Left ventricle myocardium inferior (tissue), 1 donor: ENCODE measurements at regions not wholly inside any gene's neighbourhood (a gene's known extent, or its start where the extent isn't known, plus 50 kb on each side); places are given as distances from the start of the nearest gene placed in this dataset.

Source experiments
- DNase-seq: peaks from one replicate; pipeline ENCODE4 v3.0.0-alpha.2; 2020
- H3K27ac ChIP-seq: fragments of 200-600 bp; replicated peaks from 2 replicates; pipeline ENCODE4 v1.8.0; 2021
- H3K27me3 ChIP-seq: fragments of 200-600 bp; 2 replicates; pipeline ENCODE4 v1.8.0; 2021; ENCODE audit warnings: low read depth
- H3K36me3 ChIP-seq: fragments of 200-600 bp; 2 replicates; pipeline ENCODE4 v1.8.0; 2021
- H3K4me1 ChIP-seq: fragments of 200-600 bp; 2 replicates; pipeline ENCODE4 v1.8.0; 2021
- H3K4me3 ChIP-seq: fragments of 200-600 bp; 2 replicates; pipeline ENCODE4 v1.8.0; 2021; ENCODE audit warnings: mild to moderate bottlenecking, moderate library complexity
- H3K9me3 ChIP-seq: fragments of 200-600 bp; replicated peaks from 2 replicates; pipeline ENCODE4 v1.8.0; 2021
- intact Hi-C: fragments of 100-400 bp; cut with micrococcal nuclease; formaldehyde crosslinking; loops from one replicate; pipeline ENCODE4 v1.11.0; 2022
- TF ChIP-seq, protein P1 (sequence below): fragments of 200-600 bp; IDR thresholded peaks from 2 replicates; pipeline ENCODE4 v1.8.0; 2021; ENCODE audit warnings: antibody characterized with exemption, mild to moderate bottlenecking, borderline replicate concordance
- donor health status: DM: no; HTN: yes; CAD: no; lungs with severe emphysema.

DNA sequence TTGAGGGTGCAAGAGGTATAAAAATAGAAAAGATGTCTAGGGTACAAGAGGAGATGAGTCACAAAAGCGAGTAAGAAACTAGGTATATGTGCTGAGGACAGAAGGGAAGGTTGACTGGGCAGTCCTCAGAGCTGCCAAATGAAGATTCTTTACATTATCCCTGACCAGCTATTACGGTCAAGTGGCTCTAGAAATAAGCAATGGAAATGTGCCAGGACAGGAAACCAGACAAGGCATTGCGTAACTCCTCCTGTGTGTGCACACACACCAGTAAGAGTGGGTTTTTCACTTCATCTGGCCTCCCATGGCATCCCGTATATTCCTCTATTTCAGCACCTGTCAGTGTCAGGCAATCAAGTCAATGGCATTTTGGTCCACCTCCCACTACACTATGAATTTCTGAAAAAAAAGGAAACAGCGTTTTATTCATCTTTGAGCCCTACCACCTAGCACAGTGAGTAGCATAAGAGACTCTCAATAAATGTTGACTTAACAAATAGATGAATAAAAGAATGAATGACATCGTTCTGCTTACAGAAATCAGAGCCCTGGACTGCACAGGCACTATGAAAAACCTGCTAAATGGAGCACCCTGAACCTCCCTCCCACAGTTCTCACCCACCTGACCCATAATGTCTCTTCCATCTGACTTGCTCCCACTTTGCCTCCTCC is 62.6 kb upstream of the KLF3 start:
- H3K4me3 ChIP-seq, result no peak overlapping the region
- peaks cover 16% of the 10 kb centered on the region for H3K4me1 ChIP-seq
- TF ChIP-seq, protein P1, sequence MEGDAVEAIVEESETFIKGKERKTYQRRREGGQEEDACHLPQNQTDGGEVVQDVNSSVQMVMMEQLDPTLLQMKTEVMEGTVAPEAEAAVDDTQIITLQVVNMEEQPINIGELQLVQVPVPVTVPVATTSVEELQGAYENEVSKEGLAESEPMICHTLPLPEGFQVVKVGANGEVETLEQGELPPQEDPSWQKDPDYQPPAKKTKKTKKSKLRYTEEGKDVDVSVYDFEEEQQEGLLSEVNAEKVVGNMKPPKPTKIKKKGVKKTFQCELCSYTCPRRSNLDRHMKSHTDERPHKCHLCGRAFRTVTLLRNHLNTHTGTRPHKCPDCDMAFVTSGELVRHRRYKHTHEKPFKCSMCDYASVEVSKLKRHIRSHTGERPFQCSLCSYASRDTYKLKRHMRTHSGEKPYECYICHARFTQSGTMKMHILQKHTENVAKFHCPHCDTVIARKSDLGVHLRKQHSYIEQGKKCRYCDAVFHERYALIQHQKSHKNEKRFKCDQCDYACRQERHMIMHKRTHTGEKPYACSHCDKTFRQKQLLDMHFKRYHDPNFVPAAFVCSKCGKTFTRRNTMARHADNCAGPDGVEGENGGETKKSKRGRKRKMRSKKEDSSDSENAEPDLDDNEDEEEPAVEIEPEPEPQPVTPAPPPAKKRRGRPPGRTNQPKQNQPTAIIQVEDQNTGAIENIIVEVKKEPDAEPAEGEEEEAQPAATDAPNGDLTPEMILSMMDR, result no peak
- DNase-seq, result no peak
- intact Hi-C loops, result no loop called here
- no peak overlapping the region for H3K27ac ChIP-seq
- no peaks in the 10 kb centered on the region for H3K36me3 ChIP-seq
- H3K9me3 ChIP-seq, result no peaks in the 10 kb centered on the region
- no peaks in the 10 kb centered on the region for H3K27me3 ChIP-seq

DNA sequence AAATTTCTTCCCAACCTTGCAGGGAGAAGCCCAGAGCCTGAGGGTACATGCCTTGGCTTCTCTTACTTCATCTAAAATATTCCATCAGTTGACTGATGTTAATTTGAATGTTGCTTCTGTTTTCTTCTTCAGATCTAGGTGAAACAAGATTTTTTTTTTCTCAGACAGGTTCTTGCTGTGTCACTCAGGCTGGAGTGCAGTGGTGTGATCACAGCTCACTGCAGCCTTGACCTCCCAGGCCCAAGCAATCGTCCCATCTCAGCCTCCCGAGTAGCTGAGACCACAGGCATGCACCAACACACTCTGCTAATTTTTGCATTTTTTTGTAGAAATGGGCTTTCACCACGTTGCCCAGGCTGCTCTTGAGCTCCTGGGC is 62.1 kb upstream of the KLF3 start:
- Histone ChIP-seq H3K27me3 (no peaks in the 10 kb centered on the region), H3K9me3 (no peaks in the 10 kb centered on the region), H3K27ac (no peak overlapping the region), H3K36me3 (no peaks in the 10 kb centered on the region), H3K4me1 (peaks cover 19% of the 10 kb centered on the region), H3K4me3 (no peak overlapping the region)
- intact Hi-C loops, result no loop called here
- no peak for DNase-seq
- TF ChIP-seq, protein P1, result no peak

- intact Hi-C loops, result no loop called here
- Histone ChIP-seq H3K4me1 (peaks cover 19% of the 10 kb centered on the region), H3K27me3 (no peaks in the 10 kb centered on the region), H3K9me3 (no peaks in the 10 kb centered on the region), H3K27ac (no peak overlapping the region), H3K4me3 (no peak overlapping the region), H3K36me3 (no peaks in the 10 kb centered on the region)
- TF ChIP-seq, protein P1, result no peak
- no peak for DNase-seq
Observed at GRCh38 chr4:38603652-38604051, 60.3 kb upstream of the KLF3 start.

DNA sequence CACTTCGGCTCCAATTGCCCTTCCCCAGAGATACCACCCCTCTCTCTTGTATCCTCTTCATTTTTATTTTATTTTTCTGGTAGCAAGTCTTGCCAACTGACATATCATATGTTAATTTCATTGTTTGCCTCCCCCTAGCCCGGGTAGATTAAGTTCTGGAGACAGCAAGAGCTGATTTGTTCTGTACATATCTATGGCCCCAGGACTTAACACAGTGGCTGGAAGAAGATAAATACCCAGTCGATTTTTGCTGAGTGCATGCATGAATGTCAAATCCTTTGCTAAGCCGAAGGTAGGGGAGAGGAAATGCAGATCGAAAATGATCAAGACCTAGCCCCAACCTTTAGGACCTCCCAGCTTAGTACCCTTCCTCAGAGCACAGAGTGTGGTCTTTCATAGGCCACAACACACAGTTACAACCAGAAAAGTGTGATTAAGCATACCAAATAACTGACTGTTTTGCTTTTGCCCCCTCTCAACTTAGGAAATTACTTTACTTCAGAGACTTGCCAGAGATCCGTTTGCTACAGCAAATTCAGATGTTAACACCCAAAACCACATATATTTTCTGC is 58.7 kb upstream of the KLF3 start:
- intact Hi-C loops, result no loop called here
- H3K27ac ChIP-seq, result no peak overlapping the region

GRCh38 chr4:38605753-38606586 is 58.0 kb upstream of the KLF3 start:
- H3K4me1 ChIP-seq, result peaks cover 16% of the 10 kb centered on the region
- no peaks in the 10 kb centered on the region for H3K9me3 ChIP-seq
- intact Hi-C loops, result no loop called here
- H3K36me3 ChIP-seq, result no peaks in the 10 kb centered on the region
- TF ChIP-seq, protein P1, result no peak
- H3K4me3 ChIP-seq, result no peak overlapping the region
- H3K27me3 ChIP-seq, result no peaks in the 10 kb centered on the region
- DNase-seq, result no peak
- H3K27ac ChIP-seq, result no peak overlapping the region

More for the DNA sequence above, 58.7 kb upstream of the KLF3 start:
- Histone ChIP-seq H3K9me3 (no peaks in the 10 kb centered on the region), H3K36me3 (no peaks in the 10 kb centered on the region), H3K4me3 (no peak overlapping the region), H3K27me3 (no peaks in the 10 kb centered on the region), H3K4me1 (peaks cover 19% of the 10 kb centered on the region)
- TF ChIP-seq, protein P1, result no peak
- no peak for DNase-seq
